Thyroid gland (tissue), 4 donors: ENCODE measurements at regions not wholly inside any gene's neighbourhood (a gene's known extent, or its start where the extent isn't known, plus 50 kb on each side); places are given as distances from the start of the nearest gene placed in this dataset.

Source experiments
- POLR2A ChIP-seq, 2 donors: fragments of 450-650 bp; IDR thresholded peaks; one replicate each; pipeline ENCODE4 v1.6.1; 2017; ENCODE audit warnings: antibody characterized with exemption in 2 of 2, mild to moderate bottlenecking in 2 of 2, moderate library complexity in 1 of 2
- TF ChIP-seq, protein P1 (sequence below), 6 experiments: fragments of 200-600 bp in 3 of 6; fragments of 450-650 bp in 3 of 6; sonication (generic) in 3 of 6; IDR thresholded peaks; one replicate each; pipeline ENCODE4 v1.5.1; 2016 to 2019; ENCODE audit warnings: antibody characterized with exemption in 6 of 6, mild to moderate bottlenecking in 2 of 6, inconsistent platforms in 1 of 6, moderate library complexity in 1 of 6

GRCh38 chr13:31627097-31627845, 112.1 kb upstream of the RXFP2 start:
- TF ChIP-seq, protein P1, sequence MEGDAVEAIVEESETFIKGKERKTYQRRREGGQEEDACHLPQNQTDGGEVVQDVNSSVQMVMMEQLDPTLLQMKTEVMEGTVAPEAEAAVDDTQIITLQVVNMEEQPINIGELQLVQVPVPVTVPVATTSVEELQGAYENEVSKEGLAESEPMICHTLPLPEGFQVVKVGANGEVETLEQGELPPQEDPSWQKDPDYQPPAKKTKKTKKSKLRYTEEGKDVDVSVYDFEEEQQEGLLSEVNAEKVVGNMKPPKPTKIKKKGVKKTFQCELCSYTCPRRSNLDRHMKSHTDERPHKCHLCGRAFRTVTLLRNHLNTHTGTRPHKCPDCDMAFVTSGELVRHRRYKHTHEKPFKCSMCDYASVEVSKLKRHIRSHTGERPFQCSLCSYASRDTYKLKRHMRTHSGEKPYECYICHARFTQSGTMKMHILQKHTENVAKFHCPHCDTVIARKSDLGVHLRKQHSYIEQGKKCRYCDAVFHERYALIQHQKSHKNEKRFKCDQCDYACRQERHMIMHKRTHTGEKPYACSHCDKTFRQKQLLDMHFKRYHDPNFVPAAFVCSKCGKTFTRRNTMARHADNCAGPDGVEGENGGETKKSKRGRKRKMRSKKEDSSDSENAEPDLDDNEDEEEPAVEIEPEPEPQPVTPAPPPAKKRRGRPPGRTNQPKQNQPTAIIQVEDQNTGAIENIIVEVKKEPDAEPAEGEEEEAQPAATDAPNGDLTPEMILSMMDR (IDR thresholded peaks at IDR 0.05), result no peak
- no peak for TF ChIP-seq POLR2A (IDR thresholded peaks at IDR 0.05)
